Activated effector memory CD4-positive, alpha-beta T cell treated with anti-CD3 and anti-CD28 coated beads, Interleukin-2, amount 50 U/mL, for 16 hours (primary cell): ENCODE measurements at regions not wholly inside any gene's neighbourhood (a gene's known extent, or its start where the extent isn't known, plus 50 kb on each side); places are given as distances from the start of the nearest gene placed in this dataset.
"Not testable (repeated sequence)": the region's sequence is repeated elsewhere in the genome, so short reads cannot be mapped to it uniquely, and the experiment has no call there.

Source experiments
- DNase-seq: peaks from one replicate; pipeline ENCODE4 v3.0.0-alpha.2; 2020

DNA sequence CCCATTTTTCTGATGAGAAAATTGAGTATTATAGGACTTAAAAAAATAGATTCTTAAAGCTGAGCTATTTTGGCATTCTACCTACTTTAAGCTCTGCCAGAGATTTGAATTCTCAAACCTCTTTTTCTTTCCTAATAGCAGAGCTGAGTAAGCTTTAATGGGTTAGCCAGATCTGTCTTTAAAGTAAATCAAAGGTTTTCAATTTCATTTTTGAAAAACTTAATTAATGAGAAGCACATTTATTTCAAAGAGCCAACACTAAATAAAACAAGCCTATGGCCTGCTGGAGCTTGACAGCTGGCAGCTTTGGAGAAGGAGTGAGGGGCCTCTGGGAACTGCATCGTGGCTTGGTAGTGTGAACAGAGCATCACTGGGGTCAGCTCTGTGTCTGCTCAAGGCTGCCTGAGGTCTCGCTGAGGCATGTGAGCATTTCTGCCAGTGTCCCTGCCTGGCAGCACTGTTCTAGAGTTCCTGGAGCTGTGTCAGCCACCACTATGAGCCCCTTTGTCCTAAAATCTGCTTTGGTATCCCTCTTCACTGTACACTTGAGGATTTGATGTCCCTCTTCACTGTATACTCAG is 50.4 kb upstream of the PRSS23 start:
- DNase-seq: no peak

DNA sequence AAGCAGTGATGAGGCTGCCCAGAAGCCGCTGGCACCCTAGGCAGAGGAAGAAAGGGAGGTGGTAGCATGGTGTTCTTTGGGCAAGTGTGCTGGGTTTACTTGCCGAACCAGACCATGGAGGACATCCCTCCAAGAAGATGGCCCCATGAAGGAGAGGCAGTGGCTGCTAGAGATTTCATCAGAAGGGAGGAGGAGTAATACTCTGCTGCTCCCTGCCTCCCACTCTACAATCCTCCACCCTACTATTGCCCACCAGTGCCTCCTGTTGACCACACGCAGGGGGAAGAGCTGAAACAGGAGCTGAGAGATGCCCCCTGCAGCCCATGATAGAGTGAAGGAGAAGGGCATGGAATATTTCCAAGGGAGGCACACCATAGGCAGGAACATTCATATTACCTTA is 51.0 kb upstream of the PRSS23 start:
- no peak for DNase-seq

DNA sequence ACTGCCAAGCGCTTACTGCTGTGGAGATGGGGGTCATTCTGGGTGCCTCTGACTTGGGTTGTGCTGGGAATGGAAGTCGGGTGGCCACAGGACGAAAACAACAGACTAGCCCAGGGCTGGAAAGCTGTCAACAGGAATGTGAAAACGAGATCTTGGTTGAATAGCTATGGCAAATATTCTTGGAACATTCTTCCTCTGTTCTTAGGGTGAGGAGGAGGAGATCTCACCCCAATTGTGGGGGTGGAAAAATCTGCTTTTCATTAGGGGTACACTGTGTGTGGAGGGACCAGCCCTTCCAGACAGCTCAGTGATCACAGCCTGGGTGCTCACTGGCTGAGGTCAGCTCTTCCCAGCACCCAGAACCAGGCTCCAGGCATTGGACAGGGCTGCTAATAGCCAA is 52.0 kb upstream of the PRSS23 start:
- DNase-seq: no peak

DNA sequence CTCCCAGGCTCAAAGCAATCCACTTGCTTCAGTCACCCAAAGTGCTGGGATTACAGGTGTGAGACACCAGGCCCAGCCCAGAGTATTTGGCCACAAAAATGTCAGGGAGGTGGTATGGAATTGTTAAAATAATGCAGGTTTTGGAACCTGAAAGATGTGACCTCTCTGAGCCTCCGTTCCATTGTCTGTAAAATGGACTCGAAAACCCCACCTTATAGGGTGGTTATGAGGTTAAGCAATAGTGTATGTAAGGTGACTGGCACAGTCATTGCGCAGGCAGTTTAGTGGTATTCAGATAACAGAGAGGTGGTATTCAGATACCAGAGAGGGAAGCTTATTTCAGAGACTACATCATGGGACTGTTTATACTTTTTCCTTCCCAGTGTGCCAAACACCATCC is 52.5 kb upstream of the PRSS23 start:
- DNase-seq: no peak

DNA sequence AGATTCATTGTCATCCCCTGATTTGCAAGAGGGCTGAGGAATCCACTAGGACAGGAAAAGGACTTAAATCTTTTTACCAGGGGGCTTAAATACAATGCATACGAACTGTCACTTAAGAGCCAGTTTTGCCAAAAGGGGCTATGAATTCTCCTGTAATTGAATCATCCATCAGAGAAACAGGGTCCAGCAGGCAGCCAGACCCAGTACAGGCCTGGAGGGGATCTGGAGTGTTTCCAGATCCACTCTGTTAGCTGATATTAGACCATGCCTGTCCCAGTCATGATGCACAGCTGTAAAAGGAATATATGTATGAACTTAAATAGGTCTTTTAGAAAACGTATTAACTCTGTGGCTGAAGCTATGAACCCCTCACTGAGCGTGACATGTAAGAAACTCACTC is 53.8 kb upstream of the PRSS23 start:
- no peak for DNase-seq

DNA sequence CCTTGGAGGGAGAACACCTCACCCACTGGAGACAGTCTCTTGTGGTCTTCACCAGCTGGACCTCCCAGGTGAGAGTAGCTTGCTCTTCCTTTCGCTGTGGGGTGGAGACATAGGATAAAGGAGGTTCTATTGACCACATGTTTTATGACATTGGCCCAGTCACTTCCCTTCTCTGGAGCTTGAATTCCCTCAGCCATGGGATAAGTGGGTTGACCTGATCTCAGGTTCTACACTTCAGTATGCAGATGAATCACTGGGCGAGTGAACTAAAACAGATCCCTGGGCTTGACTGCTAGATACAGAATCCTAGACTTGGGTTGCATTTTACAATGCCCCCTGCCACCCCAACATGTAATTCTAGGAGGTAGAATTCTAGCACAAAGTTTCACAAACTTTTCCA is 54.8 kb upstream of the PRSS23 start:
- DNase-seq: no peak

DNA sequence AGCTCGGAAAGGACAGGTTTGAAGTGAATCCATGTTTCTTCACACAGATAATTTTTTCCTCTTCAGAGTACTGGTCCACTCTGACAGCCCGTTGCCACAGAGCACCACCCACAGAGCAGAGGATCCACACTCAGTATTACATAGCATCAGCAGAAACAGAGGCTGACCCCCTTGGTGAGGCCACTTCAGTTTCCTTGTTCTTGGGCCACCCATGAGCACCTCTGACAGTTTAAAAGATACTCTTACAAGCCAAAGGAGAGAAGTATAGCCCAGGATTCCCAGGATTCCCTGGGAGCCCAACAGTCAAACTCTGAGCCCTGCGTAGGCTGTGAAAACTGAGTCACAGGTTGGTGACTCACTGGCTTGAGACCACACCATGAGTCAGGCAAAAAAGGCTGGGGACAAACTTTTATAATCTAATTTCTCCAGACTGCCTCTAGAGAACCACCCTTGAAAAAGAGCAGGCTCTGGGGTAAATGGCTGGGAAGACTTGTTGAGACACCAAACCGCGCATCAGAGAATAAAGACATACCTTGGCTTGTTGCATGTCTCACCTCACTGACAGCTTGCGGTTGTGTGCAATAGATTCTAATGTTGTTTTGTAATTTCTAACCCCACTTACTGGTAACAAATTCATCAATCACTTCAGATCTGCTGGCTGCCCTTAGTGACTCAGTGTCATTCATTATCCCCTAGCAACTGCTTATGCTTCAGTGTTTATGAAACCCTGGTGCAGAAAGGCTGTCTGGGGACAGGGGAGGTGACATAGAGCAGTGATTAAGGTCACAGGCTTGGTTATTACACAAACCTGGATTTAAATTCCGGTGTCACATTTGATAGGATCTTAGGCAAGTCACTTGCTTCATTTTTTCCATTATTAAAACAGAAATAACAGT is 56.9 kb upstream of the PRSS23 start:
- DNase-seq: peak; percentile 71

DNA sequence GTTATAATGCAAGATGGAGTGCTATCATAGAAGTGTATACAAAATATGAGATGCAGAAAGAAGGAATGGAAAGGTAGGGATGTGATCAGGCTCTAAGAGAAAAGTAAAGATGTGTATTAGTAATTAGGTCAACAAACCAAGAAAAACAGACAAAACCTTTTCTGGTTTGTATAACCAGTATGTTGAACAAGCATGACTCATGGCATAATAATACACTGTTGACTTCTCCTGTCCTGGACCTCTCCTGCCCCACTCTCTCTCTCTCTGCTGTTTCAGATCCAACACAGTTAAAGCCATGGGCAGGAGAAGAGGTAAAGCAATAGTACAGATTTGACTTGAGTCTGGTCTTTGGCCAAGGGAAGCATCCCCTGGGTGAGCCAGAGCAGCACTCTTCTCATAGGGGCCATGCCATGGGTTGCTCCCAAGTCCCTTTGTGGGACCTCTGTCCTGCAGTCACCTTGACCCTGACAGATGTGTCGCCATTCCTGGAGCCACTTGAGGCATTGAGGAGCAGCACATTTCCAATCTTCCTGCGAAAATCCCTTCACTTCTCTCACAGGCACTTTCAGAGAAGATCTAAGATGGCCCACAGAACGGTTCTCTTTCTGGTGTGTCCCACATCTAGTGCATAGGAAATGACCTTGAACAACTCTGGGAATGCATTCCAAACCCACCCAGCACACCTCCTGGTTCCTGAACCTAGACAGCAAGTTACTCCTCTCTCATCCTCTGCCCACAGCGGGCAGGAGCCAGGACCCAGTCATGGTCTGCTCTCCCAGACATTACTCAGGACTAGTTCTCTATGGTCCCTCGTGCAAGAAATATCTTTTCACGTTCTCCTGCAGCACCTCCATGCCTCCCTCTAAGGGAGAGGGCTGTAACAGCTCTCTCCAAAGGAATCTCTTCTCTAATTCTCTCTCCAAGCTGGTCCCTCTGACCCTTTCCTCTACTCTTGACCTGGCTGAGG is 58.2 kb upstream of the PRSS23 start:
- DNase-seq: no peak

DNA sequence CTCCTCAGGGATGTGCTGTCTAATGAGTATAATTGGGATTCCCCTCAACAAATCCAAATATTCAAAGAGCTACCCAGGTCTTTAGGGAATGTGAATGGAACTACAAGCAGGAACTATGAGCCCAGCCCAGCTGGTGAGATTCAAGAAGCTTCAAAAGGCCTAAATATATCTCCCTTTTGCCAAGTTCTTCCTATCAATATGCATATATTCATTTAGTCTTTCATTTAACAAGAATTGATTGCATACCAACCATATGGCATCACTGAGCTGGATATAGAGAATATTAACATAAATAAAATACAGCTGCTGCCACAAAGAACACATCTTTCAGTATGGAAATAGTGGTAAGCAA is 58.9 kb upstream of the PRSS23 start:
- no peak for DNase-seq

DNA sequence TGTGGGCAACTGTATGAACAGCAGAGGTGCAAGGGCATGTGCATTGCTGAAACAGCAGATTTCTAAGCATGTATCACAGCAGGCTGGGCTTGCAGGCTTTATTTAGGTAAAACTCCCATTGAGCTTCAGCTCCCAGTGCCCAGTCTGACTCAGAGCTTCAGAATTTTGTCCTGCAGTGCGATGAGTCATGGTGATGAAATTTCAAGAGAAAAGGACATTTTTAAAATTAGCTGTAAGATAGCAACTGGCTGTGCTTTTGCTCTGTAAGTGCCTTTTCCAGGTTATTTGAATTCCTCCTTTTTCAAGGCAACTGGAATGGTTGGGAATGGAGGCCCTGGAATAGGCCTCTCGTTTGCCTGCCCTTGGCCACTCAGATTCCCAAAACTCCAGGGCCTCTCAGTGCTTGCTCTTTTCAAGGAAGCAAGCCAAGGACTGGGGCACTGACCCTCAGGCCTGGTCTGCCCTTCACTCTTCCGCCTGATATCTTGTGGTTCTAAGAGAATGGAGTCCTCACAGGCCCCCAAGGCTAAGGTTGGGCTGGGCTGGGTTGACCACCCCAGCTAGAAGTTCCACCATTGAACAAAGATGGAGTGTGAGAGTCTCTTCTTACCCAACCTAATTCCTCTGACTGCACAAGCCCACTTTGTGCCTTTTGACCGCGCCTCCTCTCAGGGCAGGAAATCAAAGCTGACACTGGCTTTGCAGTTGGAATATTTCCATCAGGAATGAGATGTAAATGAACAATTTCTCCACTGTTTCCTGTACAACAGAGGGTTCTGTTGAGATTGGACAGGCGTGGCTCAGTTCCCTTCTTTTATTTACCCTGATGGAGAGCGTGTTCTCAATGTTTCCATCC is 59.5 kb upstream of the PRSS23 start:
- DNase-seq: no peak

DNA sequence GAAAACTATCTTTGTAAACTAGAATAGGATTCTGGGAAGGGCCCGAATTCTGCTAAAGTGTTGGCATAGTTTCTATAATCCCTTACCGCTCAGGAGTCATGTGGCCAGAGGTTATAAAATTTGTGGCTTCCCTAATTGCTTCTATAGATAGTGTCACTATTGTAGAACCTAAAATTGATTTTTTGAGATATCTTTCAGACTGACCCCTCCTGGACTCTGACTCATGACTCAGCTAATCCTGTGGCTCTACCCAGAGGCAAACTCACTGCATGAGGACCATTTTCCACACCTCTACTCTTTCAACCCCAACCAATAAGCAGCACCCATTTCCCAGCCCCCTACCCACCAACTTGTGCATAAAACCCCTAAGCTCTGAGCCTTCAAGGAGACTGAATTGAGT is 61.8 kb upstream of the PRSS23 start:
- no peak for DNase-seq

DNA sequence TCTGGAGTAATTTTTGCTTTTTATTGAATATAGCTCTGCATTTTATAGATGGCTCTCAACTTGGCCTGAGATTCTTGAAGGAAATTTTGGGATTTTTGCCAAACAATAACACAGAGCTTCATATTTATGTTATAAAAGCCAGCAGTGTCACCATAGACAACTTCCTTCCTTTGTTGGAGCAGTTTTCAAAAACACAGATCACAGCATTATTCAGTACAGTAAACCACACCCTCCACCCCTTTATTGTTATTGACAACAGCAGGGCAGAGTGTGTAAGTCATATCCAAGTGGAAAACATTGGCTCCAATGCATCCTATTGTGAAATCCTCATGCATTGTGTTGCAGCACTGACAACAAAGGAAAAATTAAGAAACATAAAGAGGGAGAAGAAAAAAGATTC is 62.6 kb upstream of the PRSS23 start:
- DNase-seq: no peak

DNA sequence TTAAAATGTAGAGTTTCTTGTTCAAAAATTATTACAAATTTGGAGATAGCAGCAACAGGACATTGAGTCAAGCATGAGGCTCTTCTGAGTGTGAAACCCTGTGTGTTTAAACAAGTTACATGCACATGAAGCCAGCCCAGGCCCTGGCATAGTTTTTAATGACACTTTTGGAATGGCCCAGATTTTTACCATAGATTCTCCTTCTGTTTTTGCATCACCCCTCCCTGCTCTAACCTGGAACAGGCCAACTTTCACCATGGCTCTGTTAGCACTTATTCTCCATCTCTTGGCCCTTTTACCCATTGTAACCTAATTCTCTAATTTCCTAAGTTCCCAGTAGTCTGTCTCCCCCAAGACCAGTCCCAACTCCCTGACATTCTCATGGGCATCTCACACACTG is 63.1 kb upstream of the PRSS23 start:
- no peak for DNase-seq

DNA sequence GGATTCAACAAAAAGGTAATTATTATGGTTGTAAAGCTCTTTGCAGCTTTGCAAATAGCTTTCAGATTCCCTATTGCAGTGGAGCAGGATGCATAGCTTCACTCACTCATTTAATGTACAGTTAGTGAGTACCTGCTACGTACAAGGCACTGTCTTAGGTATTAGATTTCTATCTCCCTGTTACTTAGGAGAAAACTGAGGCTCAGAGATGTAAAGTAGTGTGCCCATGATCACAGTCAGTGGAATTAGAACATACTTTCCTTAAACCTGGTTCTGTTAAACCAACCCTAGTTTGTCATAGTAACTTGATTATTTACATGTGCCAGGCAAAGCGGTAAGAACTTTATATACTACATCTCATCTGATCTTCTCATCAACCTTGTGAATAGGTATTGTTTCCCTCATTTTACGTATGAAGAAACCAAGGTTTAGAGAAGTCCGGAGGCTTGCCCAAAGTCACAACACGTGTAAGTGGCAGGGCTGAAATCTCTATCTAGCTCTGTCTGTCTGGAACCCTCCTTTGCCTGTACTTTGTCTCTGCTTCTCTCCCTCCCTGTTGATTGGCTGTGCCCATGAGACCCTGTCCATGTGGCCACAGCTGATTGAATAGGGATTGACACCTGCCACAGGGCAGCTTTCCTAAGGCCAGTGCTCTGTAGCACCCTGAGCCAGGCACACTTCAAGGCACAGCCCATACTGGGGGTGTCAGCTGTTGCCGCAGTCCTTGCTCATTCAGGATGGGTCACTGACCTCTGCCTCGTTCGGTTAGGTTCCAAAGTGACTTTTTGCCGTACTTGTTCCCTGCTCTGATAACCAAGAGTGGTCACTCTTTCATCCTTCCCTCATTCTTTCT is 63.8 kb upstream of the PRSS23 start:
- DNase-seq: no peak

DNA sequence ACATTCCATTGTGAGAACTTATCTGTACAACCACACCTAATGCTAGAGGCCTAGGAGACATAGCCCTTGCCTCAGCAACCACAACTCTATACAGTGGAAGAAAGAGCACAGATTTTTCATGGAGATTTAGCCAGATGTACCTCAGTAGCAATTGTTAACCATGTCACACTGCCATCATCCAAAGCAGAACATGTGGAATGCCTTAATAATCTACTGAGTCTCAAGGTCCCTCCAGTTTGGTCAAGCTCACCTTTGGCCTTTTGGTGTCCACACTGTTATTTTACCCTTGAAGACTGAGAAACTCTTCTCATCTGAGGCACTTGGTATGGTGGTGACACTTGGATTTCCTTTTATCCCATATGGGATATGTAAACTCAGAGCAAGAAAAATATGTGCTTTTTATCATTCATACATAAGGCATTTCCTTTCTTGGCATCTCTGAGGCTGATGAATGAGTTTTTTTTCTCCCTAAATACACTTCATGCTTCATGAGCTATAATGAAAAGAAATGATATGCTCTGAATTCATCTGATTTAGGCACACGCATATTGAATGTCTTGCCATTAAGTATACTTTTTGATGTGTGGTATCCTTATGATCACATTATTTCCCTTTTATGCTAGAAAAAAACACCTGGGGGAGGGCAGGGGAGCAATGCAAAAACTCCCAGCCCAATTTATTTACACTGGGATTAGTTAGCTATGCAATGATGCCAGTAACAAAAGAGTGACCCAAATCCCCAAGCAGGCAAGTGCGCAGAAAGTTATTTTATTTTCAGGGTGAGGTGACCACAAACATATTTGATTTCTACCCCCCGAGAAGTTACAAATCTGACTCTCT is 63.3 kb upstream of the ME3 start:
- DNase-seq: no peak

DNA sequence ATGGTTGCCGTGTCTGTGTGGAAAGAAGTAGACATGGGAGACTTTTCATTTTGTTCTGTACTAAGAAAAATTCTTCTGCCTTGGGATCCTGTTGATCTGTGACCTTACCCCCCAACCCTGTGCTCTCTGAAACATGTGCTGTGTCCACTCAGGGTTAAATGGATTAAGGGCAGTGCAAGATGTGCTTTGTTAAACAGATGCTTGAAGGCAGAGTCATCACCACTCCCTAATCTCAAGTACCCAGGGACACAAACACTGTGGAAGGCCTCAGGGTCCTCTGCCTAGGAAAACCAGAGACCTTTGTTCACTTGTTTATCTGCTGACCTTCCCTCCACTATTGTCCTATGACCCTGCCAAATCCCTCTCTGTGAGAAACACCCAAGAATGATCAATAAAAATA is 60.3 kb upstream of the ME3 start:
- DNase-seq: not testable (repeated sequence)

DNA sequence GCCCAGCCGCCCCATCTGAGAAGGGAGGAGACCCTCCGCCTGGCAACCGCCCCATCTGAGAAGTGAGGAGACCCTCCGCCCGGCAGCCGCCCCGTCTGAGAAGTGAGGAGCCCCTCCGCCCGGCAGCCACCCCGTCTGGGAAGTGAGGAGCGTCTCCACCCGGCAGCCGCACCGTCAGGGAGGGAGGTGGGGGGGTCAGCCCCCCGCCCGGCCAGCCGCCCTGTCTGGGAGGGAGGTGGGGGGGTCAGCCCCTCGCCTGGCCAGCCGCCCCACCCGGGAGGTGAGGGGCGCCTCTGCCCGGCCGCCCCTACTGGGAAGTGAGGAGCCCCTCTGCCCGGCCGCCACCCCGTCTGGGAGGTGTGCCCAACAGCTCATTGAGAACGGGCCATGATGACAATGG is 59.9 kb upstream of the ME3 start:
- DNase-seq: not testable (repeated sequence)

DNA sequence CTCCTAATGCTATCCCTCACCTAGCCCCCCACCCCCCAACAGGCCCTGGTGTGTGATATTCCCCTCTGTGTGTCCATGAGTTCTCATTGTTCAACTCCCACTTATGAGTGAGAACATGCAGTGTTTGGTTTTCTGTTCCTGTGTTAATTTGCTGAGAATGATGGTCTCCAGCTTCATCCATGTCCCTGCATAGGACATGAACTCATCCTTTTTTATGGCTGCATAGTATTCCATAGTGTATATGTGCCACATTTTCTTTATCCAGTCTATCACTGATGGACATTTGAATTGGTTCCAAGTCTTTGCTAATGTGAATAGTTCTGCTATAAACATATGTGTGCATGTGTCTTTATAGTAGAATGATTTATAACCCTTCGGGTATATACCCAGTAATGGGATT is 57.2 kb upstream of the ME3 start:
- DNase-seq: not testable (repeated sequence)

DNA sequence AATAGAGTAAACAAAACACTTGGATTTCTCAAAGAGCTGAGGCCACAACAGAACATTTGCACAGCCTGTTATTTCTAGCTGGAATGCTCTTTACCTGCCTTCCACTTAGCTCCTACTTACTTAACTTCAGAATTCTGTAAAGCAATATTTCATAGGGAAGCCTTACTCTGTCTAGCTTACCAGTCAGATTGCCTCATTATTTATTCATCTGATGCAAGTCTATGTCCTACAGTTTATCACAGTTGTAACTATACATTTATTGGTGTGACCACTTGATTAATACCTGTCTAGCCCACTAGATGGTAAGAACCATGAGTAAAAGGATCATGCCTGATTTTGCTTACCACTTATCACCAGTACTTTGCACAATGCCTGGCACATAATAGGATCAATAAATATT is 56.1 kb upstream of the ME3 start:
- DNase-seq: no peak

DNA sequence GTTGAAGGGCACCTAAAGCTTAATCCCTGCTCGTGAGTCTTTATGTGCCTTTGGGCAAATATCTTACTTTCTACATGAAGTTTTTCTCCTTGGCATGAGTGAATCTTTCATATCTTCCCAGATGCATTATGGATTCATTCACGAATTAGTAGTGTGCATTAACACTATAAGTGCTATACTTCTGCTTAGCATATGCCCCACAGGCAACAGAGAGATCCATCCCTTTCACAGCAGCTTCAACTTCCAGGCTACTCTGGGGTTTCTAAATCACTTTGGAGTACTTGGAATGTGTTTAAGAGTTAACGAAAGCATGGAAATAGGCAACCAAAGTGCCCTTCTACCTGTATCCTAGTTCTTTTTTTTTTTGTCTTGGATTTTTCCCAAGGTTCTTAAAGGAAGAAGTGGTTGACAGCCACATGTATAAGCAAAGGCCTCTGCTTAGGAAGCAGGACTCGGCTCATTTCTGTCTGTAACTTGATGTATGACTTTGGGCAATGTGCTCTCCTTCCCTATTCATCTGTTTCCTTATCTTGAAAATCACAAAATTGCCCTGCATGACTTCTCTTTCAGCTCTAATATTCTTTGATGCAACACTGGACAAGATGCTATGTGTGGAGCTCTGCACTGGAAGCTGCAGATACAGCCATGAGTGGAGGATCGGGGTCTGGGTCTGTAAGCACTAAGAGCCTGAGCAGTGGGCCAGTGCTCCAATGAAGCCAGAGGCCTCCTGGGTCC is 54.5 kb upstream of the ME3 start:
- DNase-seq: no peak
